NCI-H82 treated with DMSO at 0.1 percent for 48 hours (cell line): ENCODE measurements at regions not wholly inside any gene's neighbourhood (a gene's known extent, or its start where the extent isn't known, plus 50 kb on each side); places are given as distances from the start of the nearest gene placed in this dataset.
"Not testable (repeated sequence)": the region's sequence is repeated elsewhere in the genome, so short reads cannot be mapped to it uniquely, and the experiment has no call there.

ENCODE experiments used
- DNase-seq: peaks from one replicate; lab custom pipeline; 2025; ENCODE audit not compliant: unreplicated experiment; lab: John Stamatoyannopoulos, UW

DNA sequence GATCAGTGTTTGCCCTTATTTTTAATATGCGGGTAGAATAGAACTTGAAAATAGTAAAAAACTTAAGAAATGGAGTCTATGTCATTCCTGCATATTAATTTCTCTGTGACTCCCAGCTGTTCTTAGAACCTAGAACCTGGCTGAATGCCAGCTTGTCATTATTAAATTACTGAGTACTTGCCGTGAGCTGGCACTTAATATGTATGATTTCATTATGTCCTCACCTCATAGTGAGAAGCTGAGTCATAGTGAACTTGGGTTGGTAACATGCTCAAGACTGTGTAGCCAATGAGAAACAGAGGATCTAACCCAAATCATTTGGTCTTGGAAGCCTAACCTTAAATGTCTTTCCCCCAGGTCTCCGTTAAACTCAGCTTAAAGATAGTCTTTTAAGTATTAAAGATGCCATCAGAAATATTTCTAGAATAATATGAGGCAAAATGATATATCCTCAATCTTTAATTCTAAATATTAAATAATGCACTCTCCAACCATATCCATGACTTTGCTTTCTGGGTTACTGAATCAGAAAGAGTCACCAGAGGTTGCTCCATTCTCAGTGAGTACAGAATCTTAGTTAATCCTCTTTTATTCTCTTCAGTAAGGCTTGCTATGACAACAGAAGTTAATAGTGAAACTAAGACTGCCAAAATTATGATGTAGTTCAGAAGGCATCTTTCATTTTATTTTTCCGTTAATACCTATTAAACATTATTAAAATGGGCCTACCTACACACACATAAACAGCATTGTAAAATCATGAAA lies 58.6 kb upstream of the TLL1 start:
- DNase-seq = no peak

DNA sequence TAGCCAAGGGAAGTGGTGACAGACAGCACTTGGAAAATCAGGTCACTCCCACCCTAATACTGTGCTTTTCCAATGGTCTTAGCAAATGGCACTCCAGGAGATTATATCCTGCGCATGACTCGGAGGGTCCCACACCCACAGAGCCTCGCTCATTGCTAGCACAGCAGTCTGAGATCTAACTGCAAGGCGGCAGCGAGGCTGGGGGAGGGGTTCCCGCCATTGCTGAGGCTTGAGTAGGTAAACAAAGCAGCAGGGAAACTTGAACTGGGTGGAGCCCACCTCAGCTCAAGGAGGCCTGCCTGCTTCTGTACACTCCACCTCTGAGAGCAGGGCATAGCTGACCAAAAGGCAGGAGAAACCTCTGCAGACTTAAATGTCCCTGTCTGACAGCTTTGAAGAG lies 53.9 kb upstream of the TLL1 start:
- DNase-seq = not testable (repeated sequence)
